HG03066 (cell line): ENCODE measurements at regions not wholly inside any gene's neighbourhood (a gene's known extent, or its start where the extent isn't known, plus 50 kb on each side); places are given as distances from the start of the nearest gene placed in this dataset.

Experiments used
- ATAC-seq: cut with Tn5 transposase; IDR thresholded peaks from one replicate; pipeline ENCODE4 v1.9.1; 2021; ENCODE audit warnings: low read depth; ENCODE audit not compliant: unreplicated experiment

- no peak for ATAC-seq
Observed at GRCh38 chr1:219774386-219774785, 154.0 kb downstream of the SLC30A10 start.

GRCh38 chr1:219773775-219774174 is 154.6 kb downstream of the SLC30A10 start:
- ATAC-seq = peak; percentile 98

GRCh38 chr1:219773110-219773509 is 155.2 kb downstream of the SLC30A10 start:
- ATAC-seq = no peak

- ATAC-seq = no peak
Observed at GRCh38 chr1:219772265-219773036, 155.9 kb downstream of the SLC30A10 start.

GRCh38 chr1:219771080-219771479 is 157.3 kb downstream of the SLC30A10 start:
- ATAC-seq = no peak

GRCh38 chr1:219763321-219763720 is 150.4 kb upstream of the ZC3H11B start:
- no peak for ATAC-seq

- no peak for ATAC-seq
Observed at GRCh38 chr1:219761208-219761860, 148.4 kb upstream of the ZC3H11B start.

- no peak for ATAC-seq
Observed at GRCh38 chr1:219759095-219759494, 146.2 kb upstream of the ZC3H11B start.

GRCh38 chr1:219757890-219758289 is 145.0 kb upstream of the ZC3H11B start:
- no peak for ATAC-seq

GRCh38 chr1:219755234-219755633 is 142.3 kb upstream of the ZC3H11B start:
- no peak for ATAC-seq

- no peak for ATAC-seq
Observed at GRCh38 chr1:219754767-219755166, 141.9 kb upstream of the ZC3H11B start.

- ATAC-seq = no peak
Observed at GRCh38 chr1:219753914-219754313, 141.0 kb upstream of the ZC3H11B start.

GRCh38 chr1:219752645-219753044 is 139.7 kb upstream of the ZC3H11B start:
- ATAC-seq = no peak

- ATAC-seq = no peak
Observed at GRCh38 chr1:219751870-219752507, 139.1 kb upstream of the ZC3H11B start.

GRCh38 chr1:219749370-219749769 is 136.5 kb upstream of the ZC3H11B start:
- ATAC-seq = no peak

- ATAC-seq = no peak
Observed at GRCh38 chr1:219746141-219746540, 133.2 kb upstream of the ZC3H11B start.

- no peak for ATAC-seq
Observed at GRCh38 chr1:219744652-219745469, 132.0 kb upstream of the ZC3H11B start.

- no peak for ATAC-seq
Observed at GRCh38 chr1:219741011-219741970, 128.4 kb upstream of the ZC3H11B start.

GRCh38 chr1:219733511-219734174 is 120.7 kb upstream of the ZC3H11B start:
- no peak for ATAC-seq
